ENCODE measurements at regions not wholly inside any gene's neighbourhood (a gene's known extent, or its start where the extent isn't known, plus 50 kb on each side); places are given as distances from the start of the nearest gene placed in this dataset.

DNA sequence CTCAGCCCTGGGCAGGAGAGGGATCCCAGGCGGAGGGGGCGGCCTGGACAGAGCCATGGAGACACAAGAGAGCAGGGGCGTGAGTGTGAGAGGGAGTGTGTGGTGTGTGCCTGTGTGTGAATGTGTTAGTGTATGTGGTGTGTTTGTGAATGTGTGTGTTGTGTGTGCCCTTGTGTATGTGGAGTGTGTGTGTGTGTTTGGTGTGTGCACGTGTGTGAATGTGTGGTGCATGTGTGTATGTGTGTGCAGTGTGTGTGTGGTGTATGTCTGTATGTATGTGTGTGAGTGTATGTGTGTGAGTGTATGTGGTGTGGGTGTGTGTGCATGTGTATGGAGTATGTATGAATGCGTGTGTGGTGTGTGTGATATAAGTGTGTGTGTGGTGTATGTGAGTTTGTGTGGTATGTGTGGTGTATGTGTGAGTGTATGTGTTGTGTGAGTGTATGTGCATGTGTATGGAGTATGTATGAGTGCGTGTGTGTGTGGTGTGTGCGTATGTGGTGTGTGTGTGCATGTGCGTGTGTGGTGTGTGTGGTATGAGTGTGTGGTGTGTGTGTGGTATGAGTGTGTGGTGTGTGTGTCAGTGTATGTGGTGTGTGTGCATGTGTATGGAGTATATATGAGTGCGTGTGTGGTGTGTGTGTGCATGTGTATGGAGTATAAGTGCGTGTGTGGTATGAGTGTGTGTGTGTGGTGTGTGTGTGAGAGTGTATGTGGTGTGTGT, 175.2 kb upstream of the AFDN start:
- no peak for TF ChIP-seq EZH2 (IDR thresholded peaks at IDR 0.05; ENCODE audit: low read length)
- TF ChIP-seq, protein P1, sequence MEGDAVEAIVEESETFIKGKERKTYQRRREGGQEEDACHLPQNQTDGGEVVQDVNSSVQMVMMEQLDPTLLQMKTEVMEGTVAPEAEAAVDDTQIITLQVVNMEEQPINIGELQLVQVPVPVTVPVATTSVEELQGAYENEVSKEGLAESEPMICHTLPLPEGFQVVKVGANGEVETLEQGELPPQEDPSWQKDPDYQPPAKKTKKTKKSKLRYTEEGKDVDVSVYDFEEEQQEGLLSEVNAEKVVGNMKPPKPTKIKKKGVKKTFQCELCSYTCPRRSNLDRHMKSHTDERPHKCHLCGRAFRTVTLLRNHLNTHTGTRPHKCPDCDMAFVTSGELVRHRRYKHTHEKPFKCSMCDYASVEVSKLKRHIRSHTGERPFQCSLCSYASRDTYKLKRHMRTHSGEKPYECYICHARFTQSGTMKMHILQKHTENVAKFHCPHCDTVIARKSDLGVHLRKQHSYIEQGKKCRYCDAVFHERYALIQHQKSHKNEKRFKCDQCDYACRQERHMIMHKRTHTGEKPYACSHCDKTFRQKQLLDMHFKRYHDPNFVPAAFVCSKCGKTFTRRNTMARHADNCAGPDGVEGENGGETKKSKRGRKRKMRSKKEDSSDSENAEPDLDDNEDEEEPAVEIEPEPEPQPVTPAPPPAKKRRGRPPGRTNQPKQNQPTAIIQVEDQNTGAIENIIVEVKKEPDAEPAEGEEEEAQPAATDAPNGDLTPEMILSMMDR (optimal IDR thresholded peaks at IDR 0.05 in 1 of 3, IDR thresholded peaks at IDR 0.05 in 1 of 3, conservative IDR thresholded peaks at IDR 0.05 in 1 of 3; ENCODE audit: extremely low read depth in 1 of 3, insufficient read depth in 2 of 3, low read length in 3 of 3) = no peak

Measured in keratinocyte (primary cell).